PC-3 (cell line): ENCODE measurements at regions not wholly inside any gene's neighbourhood (a gene's known extent, or its start where the extent isn't known, plus 50 kb on each side); places are given as distances from the start of the nearest gene placed in this dataset.

ENCODE experiments used
- EZH2 ChIP-seq: fragments of 300-600 bp; sonication (generic); IDR thresholded peaks from one replicate; pipeline ENCODE4 v1.6.1; 2017; ENCODE audit warnings: antibody characterized with exemption, mild to moderate bottlenecking, low read length; ENCODE audit not compliant: unreplicated experiment
- EZH2phosphoT487 ChIP-seq: fragments of 300-600 bp; sonication (generic); IDR thresholded peaks from 2 replicates; pipeline ENCODE4 v1.6.1; 2018; ENCODE audit warnings: mild to moderate bottlenecking, antibody characterized with exemption, low read length, borderline replicate concordance
- TF ChIP-seq, protein P1 (sequence below): fragments of 300-600 bp; sonication (generic); conservative IDR thresholded peaks from 2 replicates; pipeline ENCODE4 v1.5.1; 2017; ENCODE audit warnings: antibody characterized with exemption, low read depth, mild to moderate bottlenecking, low read length

DNA sequence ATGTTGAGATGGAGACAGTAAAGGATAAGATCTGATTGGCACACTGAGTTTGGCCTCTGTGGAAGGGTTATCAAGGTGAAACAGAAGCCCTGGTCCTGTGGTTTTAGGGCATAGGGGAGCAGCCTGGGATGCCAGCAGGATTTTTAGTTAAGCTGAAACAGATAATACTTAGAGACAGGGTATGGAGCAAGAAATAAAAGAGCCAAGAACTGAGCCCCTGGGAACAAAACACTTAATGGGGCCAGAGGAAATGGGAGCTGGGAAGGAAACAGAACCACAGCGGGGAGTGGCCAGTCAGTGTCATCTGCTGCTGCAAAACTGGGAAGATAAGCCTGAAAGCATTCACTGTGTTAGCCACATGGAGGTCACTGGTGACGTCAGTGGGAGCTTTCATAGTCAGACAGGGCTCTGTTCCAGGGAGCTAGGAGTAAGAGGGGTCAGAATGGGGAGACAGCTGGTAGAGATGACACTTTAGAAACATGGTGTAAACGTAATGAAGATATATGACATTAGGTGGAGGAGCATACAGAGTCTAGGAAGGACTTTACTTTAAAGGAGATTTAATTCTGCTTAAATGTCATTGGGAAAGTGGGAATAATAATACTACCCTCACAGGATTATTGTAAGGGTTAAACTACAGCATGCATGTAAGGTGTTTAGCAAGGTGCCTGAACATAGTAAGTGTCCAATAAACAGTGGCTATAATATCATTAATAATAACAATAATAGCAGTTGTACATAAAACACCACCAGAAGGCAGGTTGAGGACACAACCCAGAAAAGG is 172.7 kb upstream of the CTNNB1 start:
- TF ChIP-seq, protein P1, sequence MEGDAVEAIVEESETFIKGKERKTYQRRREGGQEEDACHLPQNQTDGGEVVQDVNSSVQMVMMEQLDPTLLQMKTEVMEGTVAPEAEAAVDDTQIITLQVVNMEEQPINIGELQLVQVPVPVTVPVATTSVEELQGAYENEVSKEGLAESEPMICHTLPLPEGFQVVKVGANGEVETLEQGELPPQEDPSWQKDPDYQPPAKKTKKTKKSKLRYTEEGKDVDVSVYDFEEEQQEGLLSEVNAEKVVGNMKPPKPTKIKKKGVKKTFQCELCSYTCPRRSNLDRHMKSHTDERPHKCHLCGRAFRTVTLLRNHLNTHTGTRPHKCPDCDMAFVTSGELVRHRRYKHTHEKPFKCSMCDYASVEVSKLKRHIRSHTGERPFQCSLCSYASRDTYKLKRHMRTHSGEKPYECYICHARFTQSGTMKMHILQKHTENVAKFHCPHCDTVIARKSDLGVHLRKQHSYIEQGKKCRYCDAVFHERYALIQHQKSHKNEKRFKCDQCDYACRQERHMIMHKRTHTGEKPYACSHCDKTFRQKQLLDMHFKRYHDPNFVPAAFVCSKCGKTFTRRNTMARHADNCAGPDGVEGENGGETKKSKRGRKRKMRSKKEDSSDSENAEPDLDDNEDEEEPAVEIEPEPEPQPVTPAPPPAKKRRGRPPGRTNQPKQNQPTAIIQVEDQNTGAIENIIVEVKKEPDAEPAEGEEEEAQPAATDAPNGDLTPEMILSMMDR: no peak
- TF ChIP-seq EZH2: no peak
- TF ChIP-seq EZH2phosphoT487: no peak
